WTC11 (cell line): ENCODE measurements at regions not wholly inside any gene's neighbourhood (a gene's known extent, or its start where the extent isn't known, plus 50 kb on each side); places are given as distances from the start of the nearest gene placed in this dataset.

Source experiments
- CTCF ChIP-seq: fragments of 200-600 bp; IDR thresholded peaks from 2 replicates; pipeline ENCODE4 v1.8.0; 2022; ENCODE audit warnings: antibody characterized with exemption
- E2F4 ChIP-seq: sonication (generic); formaldehyde crosslinking; IDR thresholded peaks from 2 replicates; pipeline ENCODE4 v1.8.1; 2022; ENCODE audit warnings: low read depth, mild to moderate bottlenecking, moderate library complexity, missing genetic modification reagents, borderline replicate concordance
- E2F5 ChIP-seq: sonication (generic); formaldehyde crosslinking; IDR thresholded peaks from 2 replicates; pipeline ENCODE4 v1.8.1; 2022; ENCODE audit warnings: mild to moderate bottlenecking, moderate library complexity, missing genetic modification reagents
- FOXP1 ChIP-seq: sonication (generic); formaldehyde crosslinking; IDR thresholded peaks from 2 replicates; pipeline ENCODE4 v1.8.0; 2022; ENCODE audit warnings: missing genetic modification reagents, mild to moderate bottlenecking, moderate library complexity, borderline replicate concordance
- MAX ChIP-seq: sonication (generic); formaldehyde crosslinking; IDR thresholded peaks from 2 replicates; pipeline ENCODE4 v1.8.0; 2022; ENCODE audit warnings: mild to moderate bottlenecking, missing genetic modification reagents
- SMAD3 ChIP-seq: sonication (generic); formaldehyde crosslinking; IDR thresholded peaks from 2 replicates; pipeline ENCODE4 v1.8.0; 2022; ENCODE audit warnings: missing genetic modification reagents, mild to moderate bottlenecking, borderline replicate concordance
- SMAD4 ChIP-seq: sonication (generic); formaldehyde crosslinking; IDR thresholded peaks from 2 replicates; pipeline ENCODE4 v1.8.0; 2022; ENCODE audit warnings: mild to moderate bottlenecking, missing genetic modification reagents
- TP53 ChIP-seq: sonication (generic); formaldehyde crosslinking; IDR thresholded peaks from 2 replicates; pipeline ENCODE4 v1.8.1; 2023; ENCODE audit warnings: mild to moderate bottlenecking, missing genetic modification reagents
- USF1 ChIP-seq: sonication (generic); formaldehyde crosslinking; IDR thresholded peaks from 2 replicates; pipeline ENCODE4 v1.8.0; 2022; ENCODE audit warnings: mild to moderate bottlenecking, missing genetic modification reagents
- ZBTB21 ChIP-seq: sonication (generic); formaldehyde crosslinking; IDR thresholded peaks from 2 replicates; pipeline ENCODE4 v1.8.1; 2023; ENCODE audit warnings: mild to moderate bottlenecking, missing genetic modification reagents, borderline replicate concordance
- ZNF281 ChIP-seq: sonication (generic); formaldehyde crosslinking; IDR thresholded peaks from 2 replicates; pipeline ENCODE4 v1.8.0; 2023; ENCODE audit warnings: mild to moderate bottlenecking, missing genetic modification reagents
- ZNF512 ChIP-seq: sonication (generic); formaldehyde crosslinking; IDR thresholded peaks from 2 replicates; pipeline ENCODE4 v1.8.1; 2022; ENCODE audit warnings: missing genetic modification reagents, borderline replicate concordance

GRCh38 chr18:78739115-78739514, 240.5 kb upstream of the SALL3 start:
- TF ChIP-seq SMAD3 (CRISPR knock-in tag) (no peak), USF1 (no peak), E2F4 (CRISPR knock-in tag) (no peak), FOXP1 (no peak), MAX (no peak), CTCF (no peak), ZNF512 (CRISPR knock-in tag) (no peak), ZNF281 (CRISPR knock-in tag) (no peak), ZBTB21 (CRISPR knock-in tag) (no peak), SMAD4 (no peak), E2F5 (no peak), TP53 (CRISPR knock-in tag) (no peak)
